ENCODE measurements at regions not wholly inside any gene's neighbourhood (a gene's known extent, or its start where the extent isn't known, plus 50 kb on each side); places are given as distances from the start of the nearest gene placed in this dataset.

GRCh38 chr2:151052850-151053660 lies 208.6 kb downstream of the RBM43 start:
- DNase-seq (ENCODE audit: low read depth) = no peak
- H3K4me3 ChIP-seq (ENCODE audit: low read depth, low read length) = no peak overlapping the region
- TF ChIP-seq CTCF (IDR thresholded peaks at IDR 0.05; ENCODE audit: low read depth, low read length) (no peak), MYC (IDR thresholded peaks at IDR 0.05; ENCODE audit: low read depth, low read length) (no peak), POLR2A (IDR thresholded peaks at IDR 0.05; ENCODE audit: extremely low read depth, insufficient read length) (no peak)
- TF ChIP-seq, protein P1, sequence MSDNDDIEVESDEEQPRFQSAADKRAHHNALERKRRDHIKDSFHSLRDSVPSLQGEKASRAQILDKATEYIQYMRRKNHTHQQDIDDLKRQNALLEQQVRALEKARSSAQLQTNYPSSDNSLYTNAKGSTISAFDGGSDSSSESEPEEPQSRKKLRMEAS (IDR thresholded peaks at IDR 0.05; ENCODE audit: low read depth, low read length) = no peak

- H3K4me3 ChIP-seq (ENCODE audit: low read depth, low read length) = no peak overlapping the region
- peak; percentile 89 for TF ChIP-seq CTCF (IDR thresholded peaks at IDR 0.05; ENCODE audit: low read depth, low read length)
- no peak for TF ChIP-seq MYC (IDR thresholded peaks at IDR 0.05; ENCODE audit: low read depth, low read length)
- TF ChIP-seq POLR2A (IDR thresholded peaks at IDR 0.05; ENCODE audit: extremely low read depth, insufficient read length) = no peak
- TF ChIP-seq, protein P1 (IDR thresholded peaks at IDR 0.05; ENCODE audit: low read depth, low read length) = no peak
- DNase-seq (ENCODE audit: low read depth) = peak; percentile 54
Measured at GRCh38 chr2:151051574-151052220, 210.0 kb downstream of the RBM43 start.

DNA sequence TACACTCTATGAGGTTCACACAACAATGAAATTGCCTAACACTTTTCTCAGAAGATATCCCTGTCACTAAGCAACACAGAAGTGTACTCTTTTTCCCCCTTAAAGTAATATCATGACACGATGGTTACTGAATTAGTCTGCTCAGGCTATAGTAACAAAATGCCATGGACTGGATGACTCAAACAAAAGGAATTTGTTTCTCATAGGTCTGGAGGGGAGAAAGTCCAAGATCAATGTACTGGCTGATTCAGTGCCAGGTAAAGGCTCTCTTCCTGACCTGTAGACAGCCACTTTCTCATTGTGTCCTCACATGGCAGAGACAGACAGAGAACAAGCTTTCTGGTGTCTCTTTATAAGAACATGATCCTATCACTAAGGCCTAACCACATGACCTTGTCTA lies 211.9 kb downstream of the RBM43 start:
- DNase-seq (ENCODE audit: low read depth) = no peak
- no peak overlapping the region for H3K4me3 ChIP-seq (ENCODE audit: low read depth, low read length)
- TF ChIP-seq, protein P1 (IDR thresholded peaks at IDR 0.05; ENCODE audit: low read depth, low read length) = no peak
- TF ChIP-seq MYC (IDR thresholded peaks at IDR 0.05; ENCODE audit: low read depth, low read length) (no peak), POLR2A (IDR thresholded peaks at IDR 0.05; ENCODE audit: extremely low read depth, insufficient read length) (no peak), CTCF (IDR thresholded peaks at IDR 0.05; ENCODE audit: low read depth, low read length) (no peak)

DNA sequence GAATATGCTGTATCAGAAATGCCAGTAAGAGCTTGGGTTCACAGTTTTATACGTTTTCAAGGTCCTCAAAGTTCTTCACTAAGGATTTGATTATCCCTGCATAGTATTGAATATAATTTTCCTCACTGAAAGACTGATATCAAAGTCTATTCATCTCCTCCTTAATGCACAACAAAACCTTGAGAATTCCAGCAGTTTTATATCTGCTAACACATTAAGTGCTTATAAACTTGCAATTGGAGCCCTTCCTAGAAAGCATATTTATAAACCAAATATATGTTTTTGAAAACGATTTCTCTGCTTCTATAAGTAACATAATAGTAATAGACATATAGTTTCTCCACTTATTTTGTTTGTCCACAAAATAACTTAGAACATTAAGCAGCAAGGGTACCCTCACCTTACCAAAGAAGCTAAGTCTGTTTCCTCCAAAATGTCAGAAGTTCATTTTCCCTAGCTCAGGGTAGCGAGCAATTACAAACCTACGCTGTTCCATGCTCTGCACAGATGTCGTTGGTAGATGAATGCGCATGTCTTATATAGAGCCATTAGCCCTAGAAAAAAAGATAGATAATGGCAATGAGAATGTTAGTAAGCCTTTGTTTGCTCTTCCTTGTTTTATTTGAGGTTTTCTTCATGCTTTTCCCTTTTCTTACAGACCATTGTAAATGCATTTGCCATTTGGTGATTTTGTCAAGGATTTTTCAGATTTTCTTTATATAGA lies 213.2 kb downstream of the RBM43 start:
- TF ChIP-seq POLR2A (IDR thresholded peaks at IDR 0.05; ENCODE audit: extremely low read depth, insufficient read length) (no peak), MYC (IDR thresholded peaks at IDR 0.05; ENCODE audit: low read depth, low read length) (no peak), CTCF (IDR thresholded peaks at IDR 0.05; ENCODE audit: low read depth, low read length) (no peak)
- TF ChIP-seq, protein P1 (IDR thresholded peaks at IDR 0.05; ENCODE audit: low read depth, low read length) = no peak
- no peak overlapping the region for H3K4me3 ChIP-seq (ENCODE audit: low read depth, low read length)
- no peak for DNase-seq (ENCODE audit: low read depth)

- TF ChIP-seq POLR2A (IDR thresholded peaks at IDR 0.05; ENCODE audit: extremely low read depth, insufficient read length) (no peak), MYC (IDR thresholded peaks at IDR 0.05; ENCODE audit: low read depth, low read length) (no peak), CTCF (IDR thresholded peaks at IDR 0.05; ENCODE audit: low read depth, low read length) (no peak)
- TF ChIP-seq, protein P1 (IDR thresholded peaks at IDR 0.05; ENCODE audit: low read depth, low read length) = no peak
- H3K4me3 ChIP-seq (ENCODE audit: low read depth, low read length) = no peak overlapping the region
- no peak for DNase-seq (ENCODE audit: low read depth)
Measured at GRCh38 chr2:151043484-151043883, 218.2 kb downstream of the RBM43 start.

Measured in NB4 (cell line).